ENCODE measurements at regions not wholly inside any gene's neighbourhood (a gene's known extent, or its start where the extent isn't known, plus 50 kb on each side); places are given as distances from the start of the nearest gene placed in this dataset.

DNA sequence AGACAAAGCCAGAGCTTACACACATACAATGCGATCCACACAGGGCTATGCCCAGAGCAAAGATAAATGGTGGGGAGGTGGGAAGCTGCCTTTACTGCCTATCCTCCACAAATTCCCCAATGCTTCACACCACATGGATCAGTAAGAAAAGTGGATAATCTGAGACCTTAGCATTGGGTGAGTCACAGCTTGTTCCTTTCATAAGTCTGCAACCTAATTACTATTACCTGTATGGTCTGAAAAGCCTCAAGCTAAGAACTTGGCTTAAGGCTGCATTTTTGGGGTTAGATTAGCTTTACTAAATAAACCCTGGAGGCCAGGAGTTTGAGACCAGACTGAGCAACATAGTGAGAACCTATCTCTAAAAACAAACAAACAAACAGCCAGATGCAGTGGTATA, 66.0 kb upstream of the BTBD3 start:
- Histone ChIP-seq H3K4me2 (ENCODE audit: low read depth, low read length, poor library complexity, severe bottlenecking) (no peak overlapping the region), H4K20me1 (ENCODE audit: insufficient read depth, low read length, poor library complexity, severe bottlenecking) (no peaks in the 10 kb centered on the region), H3K9ac (ENCODE audit: low read depth, low read length, poor library complexity, severe bottlenecking) (no peak overlapping the region), H3K36me3 (ENCODE audit: insufficient read depth, low read length) (no peaks in the 10 kb centered on the region), H3K4me3 (ENCODE audit: low read length, poor library complexity, severe bottlenecking) (no peak overlapping the region), H3K9me3 (ENCODE audit: insufficient read depth, low read depth, low read length) (no peaks in the 10 kb centered on the region), H3F3A (ENCODE audit: low read depth) (no peaks in the 10 kb centered on the region), H3K9me2 (replicated peaks; ENCODE audit: low read depth, low read length) (no peaks in the 10 kb centered on the region), H3K27me3 (ENCODE audit: insufficient read depth, low read length, poor library complexity, severe bottlenecking) (no peaks in the 10 kb centered on the region), H2AFZ (ENCODE audit: low read length) (no peak overlapping the region), H3K4me1 (ENCODE audit: insufficient read depth, low read length, poor library complexity, severe bottlenecking) (no peaks in the 10 kb centered on the region), H3K79me2 (ENCODE audit: insufficient read depth, low read length) (no peaks in the 10 kb centered on the region)
- TF ChIP-seq EZH2phosphoT487 (IDR thresholded peaks at IDR 0.05; ENCODE audit: borderline replicate concordance): no peak
- TF ChIP-seq, protein P1, sequence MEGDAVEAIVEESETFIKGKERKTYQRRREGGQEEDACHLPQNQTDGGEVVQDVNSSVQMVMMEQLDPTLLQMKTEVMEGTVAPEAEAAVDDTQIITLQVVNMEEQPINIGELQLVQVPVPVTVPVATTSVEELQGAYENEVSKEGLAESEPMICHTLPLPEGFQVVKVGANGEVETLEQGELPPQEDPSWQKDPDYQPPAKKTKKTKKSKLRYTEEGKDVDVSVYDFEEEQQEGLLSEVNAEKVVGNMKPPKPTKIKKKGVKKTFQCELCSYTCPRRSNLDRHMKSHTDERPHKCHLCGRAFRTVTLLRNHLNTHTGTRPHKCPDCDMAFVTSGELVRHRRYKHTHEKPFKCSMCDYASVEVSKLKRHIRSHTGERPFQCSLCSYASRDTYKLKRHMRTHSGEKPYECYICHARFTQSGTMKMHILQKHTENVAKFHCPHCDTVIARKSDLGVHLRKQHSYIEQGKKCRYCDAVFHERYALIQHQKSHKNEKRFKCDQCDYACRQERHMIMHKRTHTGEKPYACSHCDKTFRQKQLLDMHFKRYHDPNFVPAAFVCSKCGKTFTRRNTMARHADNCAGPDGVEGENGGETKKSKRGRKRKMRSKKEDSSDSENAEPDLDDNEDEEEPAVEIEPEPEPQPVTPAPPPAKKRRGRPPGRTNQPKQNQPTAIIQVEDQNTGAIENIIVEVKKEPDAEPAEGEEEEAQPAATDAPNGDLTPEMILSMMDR (conservative IDR thresholded peaks at IDR 0.05; ENCODE audit: low read length): no peak

DNA sequence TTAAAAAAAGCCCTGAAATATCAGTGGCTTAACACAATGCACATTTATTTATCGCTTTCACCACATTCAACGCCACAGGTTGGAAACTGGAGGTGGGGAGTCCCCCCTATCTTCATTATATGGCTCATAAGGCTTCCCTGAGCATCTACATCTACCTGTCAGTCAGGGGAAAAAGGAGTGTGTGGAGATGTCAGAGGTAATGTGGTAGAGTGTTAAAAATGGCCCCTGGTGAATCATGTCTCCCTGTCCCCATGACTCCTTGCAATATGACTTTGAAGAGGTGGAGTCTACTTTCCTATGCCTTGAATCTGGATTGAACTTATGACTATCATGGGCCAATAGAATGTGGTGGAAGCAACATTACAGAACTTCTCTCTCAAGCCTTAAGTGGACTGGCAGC, 65.5 kb upstream of the BTBD3 start:
- H3K9me3 ChIP-seq (ENCODE audit: insufficient read depth, low read depth, low read length): no peaks in the 10 kb centered on the region
- no peak overlapping the region for H2AFZ ChIP-seq (ENCODE audit: low read length)
- no peak overlapping the region for H3K4me2 ChIP-seq (ENCODE audit: low read depth, low read length, poor library complexity, severe bottlenecking)

DNA sequence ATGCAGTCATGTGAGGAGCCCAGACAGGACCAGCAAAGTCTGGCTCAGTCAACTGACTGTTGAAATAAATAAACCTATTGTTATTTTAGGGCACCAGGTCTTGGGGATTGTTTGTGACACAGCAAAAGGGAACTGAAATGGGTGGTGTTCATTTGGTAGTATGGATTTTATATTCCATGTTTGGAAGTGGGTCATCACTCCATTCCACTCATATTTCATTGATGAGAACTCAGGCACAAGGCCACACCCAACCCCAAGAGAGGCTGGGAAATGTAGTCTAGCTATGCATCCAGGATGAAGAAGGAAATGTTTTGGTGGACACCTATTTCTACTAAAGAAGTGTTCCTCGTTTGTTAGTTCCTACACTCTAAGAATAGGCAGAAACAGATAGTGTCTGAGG, 64.9 kb upstream of the BTBD3 start:
- H3K4me1 ChIP-seq (ENCODE audit: insufficient read depth, low read length, poor library complexity, severe bottlenecking): no peaks in the 10 kb centered on the region
- no peaks in the 10 kb centered on the region for H3K9me2 ChIP-seq (replicated peaks; ENCODE audit: low read depth, low read length)
- no peaks in the 10 kb centered on the region for H3K36me3 ChIP-seq (ENCODE audit: insufficient read depth, low read length)
- H3K4me3 ChIP-seq (ENCODE audit: low read length, poor library complexity, severe bottlenecking): no peak overlapping the region
- H2AFZ ChIP-seq (ENCODE audit: low read length): no peak overlapping the region
- no peak overlapping the region for H3K9ac ChIP-seq (ENCODE audit: low read depth, low read length, poor library complexity, severe bottlenecking)
- TF ChIP-seq, protein P1 (conservative IDR thresholded peaks at IDR 0.05; ENCODE audit: low read length): no peak
- no peak for TF ChIP-seq EZH2phosphoT487 (IDR thresholded peaks at IDR 0.05; ENCODE audit: borderline replicate concordance)
- no peak overlapping the region for H3K4me2 ChIP-seq (ENCODE audit: low read depth, low read length, poor library complexity, severe bottlenecking)
- no peaks in the 10 kb centered on the region for H4K20me1 ChIP-seq (ENCODE audit: insufficient read depth, low read length, poor library complexity, severe bottlenecking)
- H3K79me2 ChIP-seq (ENCODE audit: insufficient read depth, low read length): no peaks in the 10 kb centered on the region
- no peaks in the 10 kb centered on the region for H3K27me3 ChIP-seq (ENCODE audit: insufficient read depth, low read length, poor library complexity, severe bottlenecking)
- H3F3A ChIP-seq (ENCODE audit: low read depth): no peaks in the 10 kb centered on the region
- H3K9me3 ChIP-seq (ENCODE audit: insufficient read depth, low read depth, low read length): no peaks in the 10 kb centered on the region

More for the DNA sequence above, 65.5 kb upstream of the BTBD3 start:
- TF ChIP-seq, protein P1 (conservative IDR thresholded peaks at IDR 0.05; ENCODE audit: low read length): no peak
- no peak for TF ChIP-seq EZH2phosphoT487 (IDR thresholded peaks at IDR 0.05; ENCODE audit: borderline replicate concordance)
- H3F3A ChIP-seq (ENCODE audit: low read depth): no peaks in the 10 kb centered on the region
- no peaks in the 10 kb centered on the region for H3K9me2 ChIP-seq (replicated peaks; ENCODE audit: low read depth, low read length)
- no peak overlapping the region for H3K4me3 ChIP-seq (ENCODE audit: low read length, poor library complexity, severe bottlenecking)
- no peak overlapping the region for H3K9ac ChIP-seq (ENCODE audit: low read depth, low read length, poor library complexity, severe bottlenecking)
- H3K4me1 ChIP-seq (ENCODE audit: insufficient read depth, low read length, poor library complexity, severe bottlenecking): no peaks in the 10 kb centered on the region
- no peaks in the 10 kb centered on the region for H3K36me3 ChIP-seq (ENCODE audit: insufficient read depth, low read length)
- no peaks in the 10 kb centered on the region for H4K20me1 ChIP-seq (ENCODE audit: insufficient read depth, low read length, poor library complexity, severe bottlenecking)
- no peaks in the 10 kb centered on the region for H3K27me3 ChIP-seq (ENCODE audit: insufficient read depth, low read length, poor library complexity, severe bottlenecking)
- H3K79me2 ChIP-seq (ENCODE audit: insufficient read depth, low read length): no peaks in the 10 kb centered on the region
